ENCODE measurements at regions not wholly inside any gene's neighbourhood (a gene's known extent, or its start where the extent isn't known, plus 50 kb on each side); places are given as distances from the start of the nearest gene placed in this dataset.
"Not testable (repeated sequence)": the region's sequence is repeated elsewhere in the genome, so short reads cannot be mapped to it uniquely, and the experiment has no call there.

- H3K4me1 ChIP-seq, result no peaks in the 10 kb centered on the region
- DNase-seq (ENCODE audit: extremely low spot score), result no peak
- TF ChIP-seq CTCF (IDR thresholded peaks at IDR 0.05) (no peak), POLR2A (IDR thresholded peaks at IDR 0.05; ENCODE audit: low read depth) (no peak), POLR2AphosphoS5 (IDR thresholded peaks at IDR 0.05) (no peak), EP300 (IDR thresholded peaks at IDR 0.05) (no peak)
- intact Hi-C loops (cut with DNase I), result no loop called here
- H3K4me3 ChIP-seq, result no peak overlapping the region
- no peaks in the 10 kb centered on the region for H3K9me3 ChIP-seq
- H3K27me3 ChIP-seq, result peaks cover 0 to 5% (median 0%) of the 10 kb centered on the region in 4 donors
- no peak overlapping the region for H3K27ac ChIP-seq (replicated peaks in 1 of 4)
- H3K36me3 ChIP-seq, result no peaks in the 10 kb centered on the region
Observed at GRCh38 chr5:88643315-88643714, 239.7 kb downstream of the MEF2C start.

- no peaks in the 10 kb centered on the region for H3K27me3 ChIP-seq
- 52% methylated on average over 2 of the region's 2 CpGs for WGBS
- H3K4me1 ChIP-seq, result no peaks in the 10 kb centered on the region
- H3K36me3 ChIP-seq, result no peaks in the 10 kb centered on the region
- no peak overlapping the region for H3K4me3 ChIP-seq
- H3K27ac ChIP-seq (replicated peaks in 1 of 4), result no peak overlapping the region
- intact Hi-C loops (cut with DNase I), result no loop called here
- H3K9me3 ChIP-seq, result no peaks in the 10 kb centered on the region
- DNase-seq (ENCODE audit: extremely low spot score), result no peak
- TF ChIP-seq POLR2A (IDR thresholded peaks at IDR 0.05; ENCODE audit: low read depth) (no peak), EP300 (IDR thresholded peaks at IDR 0.05) (no peak), POLR2AphosphoS5 (IDR thresholded peaks at IDR 0.05) (no peak), CTCF (IDR thresholded peaks at IDR 0.05) (no peak)
Observed at GRCh38 chr5:88634014-88634413, 249.0 kb downstream of the MEF2C start.

GRCh38 chr5:88622890-88623289 lies 260.1 kb downstream of the MEF2C start:
- H3K27me3 ChIP-seq; H3K4me3 ChIP-seq; H3K4me1 ChIP-seq; H3K27ac ChIP-seq (replicated peaks in 1 of 4); H3K36me3 ChIP-seq; H3K9me3 ChIP-seq; intact Hi-C loops (cut with DNase I); DNase-seq (ENCODE audit: extremely low spot score): not testable (repeated sequence)
- 84% methylated on average over 5 of the region's 5 CpGs for WGBS

- intact Hi-C loops (cut with DNase I); H3K9me3 ChIP-seq; H3K27me3 ChIP-seq; DNase-seq (ENCODE audit: extremely low spot score); H3K4me1 ChIP-seq; H3K4me3 ChIP-seq; H3K36me3 ChIP-seq; H3K27ac ChIP-seq (replicated peaks in 1 of 4): not testable (repeated sequence)
- no CpG with 5 or more reads among the region's 32 CpGs for WGBS
Observed at GRCh38 chr5:88615767-88616166, 267.2 kb downstream of the MEF2C start.

- Histone ChIP-seq H3K4me1 (no peaks in the 10 kb centered on the region), H3K27me3 (peaks cover 0 to 6% (median 0%) of the 10 kb centered on the region in 4 donors), H3K4me3 (no peak overlapping the region), H3K36me3 (no peaks in the 10 kb centered on the region), H3K27ac (replicated peaks in 1 of 4) (no peak overlapping the region), H3K9me3 (peaks cover 0 to 9% (median 2%) of the 10 kb centered on the region in 4 donors)
- TF ChIP-seq POLR2AphosphoS5 (IDR thresholded peaks at IDR 0.05) (no peak), POLR2A (IDR thresholded peaks at IDR 0.05; ENCODE audit: low read depth) (no peak), CTCF (IDR thresholded peaks at IDR 0.05) (no peak), EP300 (IDR thresholded peaks at IDR 0.05) (no peak)
- no peak for DNase-seq (ENCODE audit: extremely low spot score)
- intact Hi-C loops (cut with DNase I), result no loop called here
Observed at GRCh38 chr5:88613051-88613450, 269.9 kb downstream of the MEF2C start.

- no peak for DNase-seq (ENCODE audit: extremely low spot score)
- no peak for TF ChIP-seq CTCF (IDR thresholded peaks at IDR 0.05)
- TF ChIP-seq EP300 (IDR thresholded peaks at IDR 0.05), result no peak
- TF ChIP-seq POLR2AphosphoS5 (IDR thresholded peaks at IDR 0.05), result no peak
- no peak for TF ChIP-seq POLR2A (IDR thresholded peaks at IDR 0.05; ENCODE audit: low read depth)
- Histone ChIP-seq H3K4me1 (no peaks in the 10 kb centered on the region), H3K36me3 (no peaks in the 10 kb centered on the region), H3K4me3 (no peak overlapping the region), H3K9me3 (peaks cover 0 to 9% (median 0%) of the 10 kb centered on the region in 4 donors), H3K27me3 (peaks cover 0 to 9% (median 0%) of the 10 kb centered on the region in 4 donors), H3K27ac (replicated peaks in 1 of 4) (no peak overlapping the region)
- 82% methylated on average over 3 of the region's 3 CpGs for WGBS
- intact Hi-C loops (cut with DNase I), result no loop called here
Observed at GRCh38 chr5:88610586-88610985, 272.4 kb downstream of the MEF2C start.
